A549 (cell line): ENCODE measurements at regions not wholly inside any gene's neighbourhood (a gene's known extent, or its start where the extent isn't known, plus 50 kb on each side); places are given as distances from the start of the nearest gene placed in this dataset.

Experiments
- ATAC-seq, 2 experiments: fragments of 200-7000 bp in 1 of 2; fragments of >200 bp in 1 of 2; cut with Nextera tagmentation in 1 of 2; cut with Tn5 transposase in 1 of 2; 3 replicates each; pipeline versions ENCODE4 v1.8.0 to v1.9.1; 2018 to 2020; ENCODE audit warnings: mild to moderate bottlenecking in 1 of 2, moderate library complexity in 1 of 2
- CTCF ChIA-PET: fragments of 300-600 bp; sonication (Branson Sonifier 250); formaldehyde crosslinking; extraction: SDS; loops from one replicate; lab custom pipeline; 2021; ENCODE audit warnings: antibody characterized with exemption, inconsistent platforms; lab: Yijun Ruan, JAX
- POLR2A ChIA-PET: fragments of 350-600 bp; formaldehyde crosslinking; extraction: SDS; loops from one replicate; lab custom pipeline; 2021; ENCODE audit warnings: antibody characterized with exemption, inconsistent platforms; lab: Yijun Ruan, JAX
- DNase-seq, 2 experiments: peaks; one replicate each; pipeline versions ENCODE4 v3.0.0 to v3.0.0-alpha.2; 2011 to 2016; ENCODE audit warnings: low read depth in 1 of 2, low spot score in 1 of 2
- FAIRE-seq: peaks from 2 replicates; lab custom pipeline; 2011; peaks lifted over from hg19 to GRCh38; lab: Jason Lieb, UNC
- H3K27ac ChIP-seq, 2 experiments: fragments of >200 bp; sonication (Bioruptor Twin); formaldehyde crosslinking; 3 replicates each; pipeline ENCODE4 v1.5.1; 2016 to 2017
- H3K4me1 ChIP-seq: fragments of >200 bp; sonication (Bioruptor Twin); formaldehyde crosslinking; 3 replicates; pipeline ENCODE4 v1.6.1; 2016
- H3K4me2 ChIP-seq: fragments of >200 bp; sonication (Bioruptor Twin); formaldehyde crosslinking; 3 replicates; pipeline ENCODE4 v1.6.1; 2016
- H3K4me3 ChIP-seq: fragments of >200 bp; sonication (Bioruptor Twin); formaldehyde crosslinking; 3 replicates; pipeline ENCODE4 v1.5.1; 2016
- H3K9me3 ChIP-seq: fragments of >200 bp; sonication (Bioruptor Twin); formaldehyde crosslinking; 3 replicates; pipeline ENCODE4 v1.6.1; 2016
- CHD2 ChIP-seq: fragments of 150-350 bp; IDR thresholded peaks from 2 replicates; pipeline ENCODE4 v1.6.1; 2014; ENCODE audit warnings: low read length; ENCODE audit not compliant: partially characterized antibody
- CTCF ChIP-seq: fragments of >200 bp; sonication (Bioruptor Twin); formaldehyde crosslinking; IDR thresholded peaks from 3 replicates; pipeline ENCODE4 v1.5.1; 2016
- ESRRA ChIP-seq: fragments of 150-350 bp; IDR thresholded peaks from 2 replicates; pipeline ENCODE4 v1.6.1; 2014; ENCODE audit warnings: mild to moderate bottlenecking, low read length, borderline replicate concordance
- GATA3 ChIP-seq: IDR thresholded peaks from 2 replicates; pipeline ENCODE4 v1.6.1; 2012; ENCODE audit warnings: borderline replicate concordance
- HOXB13 ChIP-seq: fragments of 250-450 bp; sonication (Bioruptor Pico); IDR thresholded peaks from 2 replicates; pipeline ENCODE4 v1.5.0; 2020; ENCODE audit warnings: low read depth, mild to moderate bottlenecking, moderate library complexity
- MAFK ChIP-seq: fragments of 450-650 bp; IDR thresholded peaks from 2 replicates; pipeline ENCODE4 v1.6.1; 2014; ENCODE audit not compliant: partially characterized antibody
- MAZ ChIP-seq: fragments of 150-350 bp; IDR thresholded peaks from 2 replicates; pipeline ENCODE4 v1.6.1; 2014; ENCODE audit warnings: antibody characterized with exemption, low read depth, low read length, borderline replicate concordance
- MYC ChIP-seq: IDR thresholded peaks from 2 replicates; pipeline ENCODE4 v1.6.1; 2012; ENCODE audit warnings: mild to moderate bottlenecking, inconsistent platforms, low read length, improper control_type of control experiment, borderline replicate concordance
- NFE2L2 ChIP-seq: fragments of 150-350 bp; conservative IDR thresholded peaks from 2 replicates; pipeline ENCODE4 v1.6.1; 2014; ENCODE audit warnings: low read length
- NR3C1 ChIP-seq: fragments of >200 bp; sonication (Bioruptor Twin); formaldehyde crosslinking; IDR thresholded peaks from 3 replicates; pipeline ENCODE4 v1.6.1; 2017
- RAD21 ChIP-seq, 2 experiments: fragments of >200 bp in 1 of 2; sonication (Bioruptor Twin) in 1 of 2; formaldehyde crosslinking in 1 of 2; IDR thresholded peaks in 1 of 2; conservative IDR thresholded peaks in 1 of 2; 2 replicates in 1 of 2; 3 replicates in 1 of 2; pipeline ENCODE4 v1.6.1; 2012 to 2018; ENCODE audit warnings: inconsistent platforms in 1 of 2
- RARB ChIP-seq: fragments of 250-450 bp; sonication (Bioruptor Pico); IDR thresholded peaks from 2 replicates; pipeline ENCODE4 v1.8.0; 2021; ENCODE audit warnings: mild to moderate bottlenecking, moderate library complexity
- RFX5 ChIP-seq: fragments of 450-650 bp; IDR thresholded peaks from 2 replicates; pipeline ENCODE4 v1.7.1; 2014; ENCODE audit warnings: antibody characterized with exemption, mild to moderate bottlenecking, moderate library complexity
- RNF2 ChIP-seq: fragments of 200-600 bp; sonication (generic); IDR thresholded peaks from 2 replicates; pipeline ENCODE4 v1.6.1; 2016; ENCODE audit warnings: low read depth, mild to moderate bottlenecking, antibody characterized with exemption, moderate library complexity, borderline replicate concordance
- SMC3 ChIP-seq: fragments of >200 bp; sonication (Bioruptor Twin); formaldehyde crosslinking; IDR thresholded peaks from 3 replicates; pipeline ENCODE4 v1.6.1; 2018; ENCODE audit warnings: inconsistent platforms
- ZFP36 ChIP-seq: fragments of 450-650 bp; IDR thresholded peaks from 2 replicates; pipeline ENCODE4 v1.6.1; 2014; ENCODE audit warnings: borderline replicate concordance; ENCODE audit not compliant: partially characterized antibody
- ZSCAN20 ChIP-seq: fragments of 250-450 bp; sonication (Bioruptor Pico); IDR thresholded peaks from 2 replicates; pipeline ENCODE4 v1.8.0; 2022; ENCODE audit warnings: mild to moderate bottlenecking, moderate library complexity
- WGBS: methylation state at CpG from one replicate; pipeline ENCODE4 v1.1.6; 2017; ENCODE audit errors: missing lambda C conversion rate; 5-methylcytosine and 5-hydroxymethylcytosine counted together
- TF ChIP-seq, protein P1 (sequence below): IDR thresholded peaks from 2 replicates; pipeline ENCODE4 v1.6.1; 2012
- TF ChIP-seq, protein P2 (sequence below): IDR thresholded peaks from 2 replicates; pipeline ENCODE4 v1.6.1; 2012; ENCODE audit warnings: low read depth, borderline replicate concordance
- TF ChIP-seq, protein P3 (sequence below): fragments of 200-600 bp; sonication (generic); IDR thresholded peaks from 2 replicates; pipeline ENCODE4 v1.6.1; 2016; ENCODE audit warnings: antibody characterized with exemption, mild to moderate bottlenecking, moderate library complexity

- CTCF ChIA-PET = interaction anchor here (0.7 kb wide), 1 partner anchor 24 kb away, joined by 3 read pairs; no protein-coding TSS in a partner anchor
- H3K9me3 ChIP-seq = no peaks in the 10 kb centered on the region
- no peak overlapping the region for H3K4me2 ChIP-seq
- H3K4me1 ChIP-seq = no peaks in the 10 kb centered on the region
- POLR2A ChIA-PET = no interaction called here
- H3K27ac ChIP-seq = no peak overlapping the region
- TF ChIP-seq GATA3 (no peak), RNF2 (no peak), MAZ (no peak), ESRRA (no peak), RFX5 (no peak)
- FAIRE-seq (no peak), DNase-seq (no peak), ATAC-seq (no peak)
- WGBS = 85% methylated on average over 5 of the region's 5 CpGs
- H3K4me3 ChIP-seq = no peak overlapping the region
Observed at GRCh38 chr4:138943893-138944292, 71.7 kb upstream of the NOCT start.

DNA sequence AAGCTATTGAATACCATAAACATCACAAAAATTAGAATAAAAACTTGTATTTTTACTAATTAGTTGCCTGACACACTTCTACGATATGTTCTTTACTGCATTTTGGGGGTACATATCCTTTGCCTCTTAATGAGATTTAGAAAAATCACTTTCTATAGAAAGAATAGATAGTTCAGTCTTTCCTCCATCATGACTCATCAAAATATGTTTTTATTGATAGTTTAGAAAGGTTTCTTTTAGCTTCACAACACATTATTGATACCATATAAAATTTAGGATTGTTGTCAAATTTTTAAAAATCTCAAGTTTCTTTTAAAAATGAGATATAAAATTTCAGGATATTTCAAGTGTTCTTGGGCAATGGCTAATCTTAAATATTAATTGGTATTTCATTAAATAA is 74.5 kb upstream of the NOCT start:
- POLR2A ChIA-PET = no interaction called here
- WGBS = 90% methylated on average over 1 of the region's 1 CpG
- H3K4me2 ChIP-seq = no peak overlapping the region
- no peaks in the 10 kb centered on the region for H3K4me1 ChIP-seq
- H3K27ac ChIP-seq = no peak overlapping the region
- ATAC-seq (no peak), FAIRE-seq (no peak), DNase-seq (no peak)
- H3K9me3 ChIP-seq = no peaks in the 10 kb centered on the region
- CTCF ChIA-PET = interaction anchor here (0.8 to 1.9 kb wide), 4 partner anchors 9 to 1121 kb away, joined by 3 to 4 read pairs (median 4); no protein-coding TSS in a partner anchor
- no peak for TF ChIP-seq CHD2
- TF ChIP-seq, protein P1, sequence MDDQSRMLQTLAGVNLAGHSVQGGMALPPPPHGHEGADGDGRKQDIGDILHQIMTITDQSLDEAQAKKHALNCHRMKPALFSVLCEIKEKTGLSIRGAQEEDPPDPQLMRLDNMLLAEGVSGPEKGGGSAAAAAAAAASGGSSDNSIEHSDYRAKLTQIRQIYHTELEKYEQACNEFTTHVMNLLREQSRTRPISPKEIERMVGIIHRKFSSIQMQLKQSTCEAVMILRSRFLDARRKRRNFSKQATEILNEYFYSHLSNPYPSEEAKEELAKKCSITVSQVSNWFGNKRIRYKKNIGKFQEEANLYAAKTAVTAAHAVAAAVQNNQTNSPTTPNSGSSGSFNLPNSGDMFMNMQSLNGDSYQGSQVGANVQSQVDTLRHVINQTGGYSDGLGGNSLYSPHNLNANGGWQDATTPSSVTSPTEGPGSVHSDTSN = no peak
- 0 out of 2 replicates have a peak, but pooled peaks have one; percentile 5 for TF ChIP-seq NFE2L2
- TF ChIP-seq ESRRA = no peak
- no peak for TF ChIP-seq ZSCAN20 (CRISPR knock-in tag)
- peak; percentile 49 for TF ChIP-seq MAFK
- H3K4me3 ChIP-seq = no peak overlapping the region

GRCh38 chr4:138939960-138940359 is 75.6 kb upstream of the NOCT start:
- ChIA-PET POLR2A (no interaction called here), CTCF (interaction anchor here (0.6 to 1.9 kb wide), 4 partner anchors 12 to 1120 kb away, joined by 3 to 4 read pairs (median 3); no protein-coding TSS in a partner anchor)
- 53% methylated on average over 4 of the region's 4 CpGs for WGBS
- Histone ChIP-seq H3K4me2 (no peak overlapping the region), H3K4me3 (no peak overlapping the region), H3K4me1 (no peaks in the 10 kb centered on the region), H3K27ac (no peak overlapping the region), H3K9me3 (no peaks in the 10 kb centered on the region)
- DNase-seq (no peak), FAIRE-seq (no peak), ATAC-seq (no peak)
- TF ChIP-seq, protein P2, sequence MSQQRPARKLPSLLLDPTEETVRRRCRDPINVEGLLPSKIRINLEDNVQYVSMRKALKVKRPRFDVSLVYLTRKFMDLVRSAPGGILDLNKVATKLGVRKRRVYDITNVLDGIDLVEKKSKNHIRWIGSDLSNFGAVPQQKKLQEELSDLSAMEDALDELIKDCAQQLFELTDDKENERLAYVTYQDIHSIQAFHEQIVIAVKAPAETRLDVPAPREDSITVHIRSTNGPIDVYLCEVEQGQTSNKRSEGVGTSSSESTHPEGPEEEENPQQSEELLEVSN = no peak
- TF ChIP-seq MYC (no peak), RNF2 (no peak)

DNA sequence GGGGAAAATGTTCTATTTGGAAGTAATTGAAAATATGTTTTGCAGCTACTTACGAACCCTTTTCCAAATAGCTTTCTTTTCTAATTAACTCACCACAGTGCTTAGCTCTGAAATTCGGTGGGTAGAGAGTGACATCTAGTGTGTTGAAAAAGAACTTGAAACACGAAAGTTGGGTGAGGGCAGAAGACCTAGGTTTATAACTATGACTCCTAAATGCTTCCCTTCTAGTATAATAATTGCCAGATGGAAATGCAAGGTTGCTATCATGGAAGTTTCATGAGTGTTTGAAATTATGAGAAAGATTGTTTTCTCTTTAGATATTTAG is 77.3 kb upstream of the NOCT start:
- no peaks in the 10 kb centered on the region for H3K4me1 ChIP-seq
- POLR2A ChIA-PET = no interaction called here
- peak; percentile 11 to 56 for DNase-seq
- H3K9me3 ChIP-seq = no peaks in the 10 kb centered on the region
- H3K4me3 ChIP-seq = no peak overlapping the region
- FAIRE-seq = no peak
- peak; percentile 91 to 93 for ATAC-seq
- WGBS = 11% methylated on average over 3 of the region's 3 CpGs
- CTCF ChIA-PET = interaction anchor here (0.6 to 2.4 kb wide), 23 partner anchors 8 to 1205 kb away, joined by 3 to 11 read pairs (median 3); no protein-coding TSS in a partner anchor
- peak overlapping the region; percentile 14; the same call in 1 of the 3 replicates for H3K4me2 ChIP-seq
- H3K27ac ChIP-seq = no peak overlapping the region
- TF ChIP-seq CTCF (peak; percentile 59), ZFP36 (no peak), HOXB13 (CRISPR knock-in tag) (no peak), SMC3 (peak; percentile 40; the same call in 2 of the 3 replicates), NR3C1 (no peak), RAD21 (conservative IDR thresholded peaks at IDR 0.05 in 1 of 2, IDR thresholded peaks at IDR 0.05 in 1 of 2) (peak; percentile 65 to 72), RARB (no peak)
- TF ChIP-seq, protein P3, sequence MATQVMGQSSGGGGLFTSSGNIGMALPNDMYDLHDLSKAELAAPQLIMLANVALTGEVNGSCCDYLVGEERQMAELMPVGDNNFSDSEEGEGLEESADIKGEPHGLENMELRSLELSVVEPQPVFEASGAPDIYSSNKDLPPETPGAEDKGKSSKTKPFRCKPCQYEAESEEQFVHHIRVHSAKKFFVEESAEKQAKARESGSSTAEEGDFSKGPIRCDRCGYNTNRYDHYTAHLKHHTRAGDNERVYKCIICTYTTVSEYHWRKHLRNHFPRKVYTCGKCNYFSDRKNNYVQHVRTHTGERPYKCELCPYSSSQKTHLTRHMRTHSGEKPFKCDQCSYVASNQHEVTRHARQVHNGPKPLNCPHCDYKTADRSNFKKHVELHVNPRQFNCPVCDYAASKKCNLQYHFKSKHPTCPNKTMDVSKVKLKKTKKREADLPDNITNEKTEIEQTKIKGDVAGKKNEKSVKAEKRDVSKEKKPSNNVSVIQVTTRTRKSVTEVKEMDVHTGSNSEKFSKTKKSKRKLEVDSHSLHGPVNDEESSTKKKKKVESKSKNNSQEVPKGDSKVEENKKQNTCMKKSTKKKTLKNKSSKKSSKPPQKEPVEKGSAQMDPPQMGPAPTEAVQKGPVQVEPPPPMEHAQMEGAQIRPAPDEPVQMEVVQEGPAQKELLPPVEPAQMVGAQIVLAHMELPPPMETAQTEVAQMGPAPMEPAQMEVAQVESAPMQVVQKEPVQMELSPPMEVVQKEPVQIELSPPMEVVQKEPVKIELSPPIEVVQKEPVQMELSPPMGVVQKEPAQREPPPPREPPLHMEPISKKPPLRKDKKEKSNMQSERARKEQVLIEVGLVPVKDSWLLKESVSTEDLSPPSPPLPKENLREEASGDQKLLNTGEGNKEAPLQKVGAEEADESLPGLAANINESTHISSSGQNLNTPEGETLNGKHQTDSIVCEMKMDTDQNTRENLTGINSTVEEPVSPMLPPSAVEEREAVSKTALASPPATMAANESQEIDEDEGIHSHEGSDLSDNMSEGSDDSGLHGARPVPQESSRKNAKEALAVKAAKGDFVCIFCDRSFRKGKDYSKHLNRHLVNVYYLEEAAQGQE = no peak
